Heart left ventricle (tissue), 13 donors: ENCODE measurements at regions not wholly inside any gene's neighbourhood (a gene's known extent, or its start where the extent isn't known, plus 50 kb on each side); places are given as distances from the start of the nearest gene placed in this dataset.

Source experiments
- POLR2A ChIP-seq, 2 donors: fragments of 450-650 bp; IDR thresholded peaks; one replicate each; pipeline ENCODE4 v1.6.1; 2017; ENCODE audit warnings: antibody characterized with exemption in 2 of 2, mild to moderate bottlenecking in 2 of 2, moderate library complexity in 2 of 2
- TF ChIP-seq, protein P1 (sequence below), 12 donors: fragments of 200-600 bp; sonication (generic) in 4 of 12; IDR thresholded peaks; one replicate each; pipeline versions ENCODE4 v1.5.0 to v1.8.0; 2018 to 2022; ENCODE audit warnings: antibody characterized with exemption in 12 of 12, mild to moderate bottlenecking in 5 of 12
- donor health status: ischemic (EF 13 %, LVEDD 7.1; RV severe dilation, severe dysfunction).
- donor health status: DM: no; HTN: yes; CAD: no.
- donor health status: DM: no; HTN: no; CAD: no.
- donor health status: ischemic (EF 25% LVEDD 6.9; RV normal size, moderate dysfunction).
- donor health status: ischemic (EF 25% LVEDD 5.7; RV mildly dilated, moderate dysfunction).
- donor health status: ischemic (EF 35%, LVEDD 5.7; RV mildly dilated, moderate dysfunction).
- donor health status: nonischemic (EF 11% LVEDD 7.7; RV severe dilation, severe dysfunction).
- donor health status: DM: yes; HTN: yes; CAD: no.
- donor health status: PGD.
- donor health status: ischemic (EF 29% LVEDD 5.4; RV normal size, mild dysfunction).
- donor health status: nonischemic (EF 23%, LVEDD 6.1; RV moderate dilation, normal function).

DNA sequence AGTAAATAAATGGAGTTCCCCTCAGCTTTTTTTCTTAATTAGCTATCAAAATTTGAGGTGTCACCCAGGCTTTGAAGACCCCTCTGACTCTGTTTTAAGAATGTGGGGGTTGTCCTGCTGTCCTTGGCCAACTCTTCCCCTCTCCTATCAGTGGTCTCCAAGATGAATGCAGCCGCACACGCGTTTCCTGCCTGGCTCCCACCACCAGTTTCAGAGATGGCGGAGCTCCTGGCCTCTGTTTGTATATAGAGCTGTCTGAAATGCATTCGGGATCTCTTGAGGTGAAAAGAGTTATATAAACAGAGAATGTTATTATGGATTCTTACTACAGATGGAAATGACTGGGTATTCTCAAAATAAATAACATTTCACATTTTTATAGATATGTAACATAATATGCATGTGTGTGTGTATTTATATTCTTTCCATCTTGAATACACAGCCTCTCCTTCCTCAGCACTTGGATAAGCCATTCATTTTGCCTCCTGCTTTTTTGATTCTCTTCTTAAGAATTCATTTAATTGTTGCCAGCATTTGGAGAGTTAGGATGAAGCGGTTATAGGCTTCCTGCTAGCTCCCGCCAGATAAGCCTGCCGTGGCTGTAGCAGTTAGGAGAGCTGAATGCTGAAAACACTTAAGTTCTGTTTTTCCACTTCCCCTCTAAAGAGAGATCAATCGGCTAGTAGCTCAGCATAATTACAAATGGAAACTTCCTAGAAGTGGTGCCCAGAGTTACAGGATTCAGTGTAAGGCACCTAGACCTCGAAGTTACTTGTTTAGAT, 659.3 kb upstream of the FANCL start:
- TF ChIP-seq, protein P1, sequence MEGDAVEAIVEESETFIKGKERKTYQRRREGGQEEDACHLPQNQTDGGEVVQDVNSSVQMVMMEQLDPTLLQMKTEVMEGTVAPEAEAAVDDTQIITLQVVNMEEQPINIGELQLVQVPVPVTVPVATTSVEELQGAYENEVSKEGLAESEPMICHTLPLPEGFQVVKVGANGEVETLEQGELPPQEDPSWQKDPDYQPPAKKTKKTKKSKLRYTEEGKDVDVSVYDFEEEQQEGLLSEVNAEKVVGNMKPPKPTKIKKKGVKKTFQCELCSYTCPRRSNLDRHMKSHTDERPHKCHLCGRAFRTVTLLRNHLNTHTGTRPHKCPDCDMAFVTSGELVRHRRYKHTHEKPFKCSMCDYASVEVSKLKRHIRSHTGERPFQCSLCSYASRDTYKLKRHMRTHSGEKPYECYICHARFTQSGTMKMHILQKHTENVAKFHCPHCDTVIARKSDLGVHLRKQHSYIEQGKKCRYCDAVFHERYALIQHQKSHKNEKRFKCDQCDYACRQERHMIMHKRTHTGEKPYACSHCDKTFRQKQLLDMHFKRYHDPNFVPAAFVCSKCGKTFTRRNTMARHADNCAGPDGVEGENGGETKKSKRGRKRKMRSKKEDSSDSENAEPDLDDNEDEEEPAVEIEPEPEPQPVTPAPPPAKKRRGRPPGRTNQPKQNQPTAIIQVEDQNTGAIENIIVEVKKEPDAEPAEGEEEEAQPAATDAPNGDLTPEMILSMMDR (IDR thresholded peaks at IDR 0.05) = no peak
- no peak for TF ChIP-seq POLR2A (IDR thresholded peaks at IDR 0.05)
